Keratinocyte (primary cell): ENCODE measurements at regions not wholly inside any gene's neighbourhood (a gene's known extent, or its start where the extent isn't known, plus 50 kb on each side); places are given as distances from the start of the nearest gene placed in this dataset.
"Not testable (repeated sequence)": the region's sequence is repeated elsewhere in the genome, so short reads cannot be mapped to it uniquely, and the experiment has no call there.

ENCODE experiments used
- CTCF ChIP-seq, 3 experiments: IDR thresholded peaks in 1 of 3; conservative IDR thresholded peaks in 1 of 3; optimal IDR thresholded peaks in 1 of 3; 2 replicates in 2 of 3; 3 replicates in 1 of 3; pipeline versions ENCODE3 to v1.5.1; 2011; ENCODE audit warnings: low read length in 3 of 3, mild to moderate bottlenecking in 3 of 3, moderate library complexity in 2 of 3, control low read depth in 1 of 3, inconsistent platforms in 1 of 3; ENCODE audit not compliant: insufficient read depth in 2 of 3; ENCODE audit errors: extremely low read depth in 1 of 3
- EZH2 ChIP-seq: IDR thresholded peaks from one replicate; pipeline ENCODE4 v1.6.1; 2012; ENCODE audit warnings: inconsistent platforms, mild to moderate bottlenecking, low read length, moderate library complexity

DNA sequence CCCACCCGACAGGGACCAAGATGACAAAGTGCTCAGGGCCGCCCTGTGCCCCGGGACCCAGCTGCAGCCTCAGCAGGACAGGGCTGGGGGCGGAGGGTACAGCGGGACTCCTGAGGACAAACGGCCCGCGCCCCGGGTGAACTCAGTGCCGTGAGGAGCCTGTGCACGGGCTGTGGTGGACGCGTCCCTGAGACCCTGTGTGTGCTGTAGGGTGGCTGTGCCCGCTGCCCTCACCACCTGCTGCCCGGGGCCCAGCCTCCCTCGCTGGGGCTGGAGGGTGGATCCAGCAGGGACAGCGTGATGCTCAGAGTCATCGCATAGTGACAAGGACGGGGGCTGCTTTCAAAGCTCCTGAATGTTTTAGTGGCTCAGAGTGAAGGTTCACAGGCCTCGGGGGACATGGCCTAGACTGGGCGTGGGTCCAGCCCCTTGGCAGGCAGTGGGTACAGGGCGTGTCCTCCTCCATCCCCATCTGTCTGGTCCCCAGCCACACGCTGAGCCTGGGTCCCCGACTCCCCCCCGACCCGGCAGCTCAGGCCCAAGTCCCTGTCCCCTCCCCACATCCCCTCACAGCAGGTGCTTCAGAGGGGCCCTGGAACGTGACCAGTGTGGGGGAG, 172.7 kb downstream of the TMEM121 start:
- TF ChIP-seq CTCF (optimal IDR thresholded peaks at IDR 0.05 in 1 of 3, IDR thresholded peaks at IDR 0.05 in 1 of 3, conservative IDR thresholded peaks at IDR 0.05 in 1 of 3; ENCODE audit: extremely low read depth in 1 of 3, insufficient read depth in 2 of 3, low read length in 3 of 3); EZH2: not testable (repeated sequence)
